Hypothalamus (tissue), 51 donors: ENCODE measurements at regions not wholly inside any gene's neighbourhood (a gene's known extent, or its start where the extent isn't known, plus 50 kb on each side); places are given as distances from the start of the nearest gene placed in this dataset.
"Not testable (repeated sequence)": the region's sequence is repeated elsewhere in the genome, so short reads cannot be mapped to it uniquely, and the experiment has no call there.

ENCODE experiments used
- DNase-seq, 51 donors: peaks; one replicate each; lab custom pipeline; 2025; lab: John Stamatoyannopoulos, UW

- DNase-seq: no peak
Measured at GRCh38 chr7:86592185-86592584, 51.5 kb upstream of the GRM3 start.

DNA sequence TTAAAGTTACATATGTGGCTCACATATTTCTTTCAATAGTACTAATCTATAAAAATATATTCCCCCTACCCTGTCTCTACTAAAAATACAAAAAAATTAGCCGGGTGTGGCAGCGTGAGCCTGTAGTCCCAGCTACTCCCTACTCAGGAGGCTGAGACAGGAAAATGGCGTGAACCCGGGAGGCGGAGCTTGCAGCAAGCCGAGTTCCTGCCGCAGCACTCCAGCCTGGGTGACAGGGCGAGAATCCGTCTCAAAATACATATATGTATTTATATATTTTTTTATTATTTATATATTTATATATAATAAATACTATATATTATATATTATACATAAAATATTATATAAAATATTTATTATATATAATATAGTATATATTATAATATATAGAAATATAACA, 69.7 kb upstream of the GRM3 start:
- no peak for DNase-seq

DNA sequence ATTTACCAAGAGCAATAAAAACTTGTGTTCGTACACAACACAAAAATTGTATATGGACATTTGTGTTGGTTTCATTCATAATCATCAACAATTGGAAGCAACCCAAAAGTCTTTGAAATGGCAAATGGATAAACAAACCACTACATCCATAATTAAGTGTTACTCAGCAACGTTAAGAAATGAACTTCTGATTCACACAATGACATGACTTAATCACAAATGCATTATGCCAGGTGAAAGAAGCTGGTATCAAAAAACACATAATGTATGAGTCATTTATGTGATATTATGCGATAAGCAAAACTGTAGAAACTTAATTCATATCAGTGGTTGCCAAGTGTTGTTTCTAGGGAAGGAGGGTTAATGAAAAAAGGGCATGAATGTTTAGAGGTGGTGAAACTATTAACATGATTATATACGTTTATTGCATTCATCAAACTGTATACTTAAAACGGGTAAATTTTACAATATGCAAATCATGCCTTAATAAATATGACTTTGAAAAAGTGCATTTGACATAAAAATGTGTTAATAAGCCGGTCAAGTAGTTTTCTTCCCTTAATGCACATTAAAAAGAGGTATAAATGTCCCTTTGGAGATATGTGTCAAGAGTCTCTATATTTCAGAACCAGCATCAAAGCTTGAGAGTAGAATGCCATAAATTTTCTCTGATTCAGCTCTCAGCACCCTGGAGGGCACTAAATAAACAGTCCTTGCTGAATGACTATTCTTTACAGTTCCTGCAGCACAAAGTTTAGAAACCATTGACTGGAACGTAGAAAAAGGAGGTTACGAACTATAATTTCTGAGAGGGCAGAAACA, 84.8 kb upstream of the GRM3 start:
- DNase-seq: no peak

- no peak for DNase-seq
Measured at GRCh38 chr7:86534641-86535040, 109.1 kb upstream of the GRM3 start.

DNA sequence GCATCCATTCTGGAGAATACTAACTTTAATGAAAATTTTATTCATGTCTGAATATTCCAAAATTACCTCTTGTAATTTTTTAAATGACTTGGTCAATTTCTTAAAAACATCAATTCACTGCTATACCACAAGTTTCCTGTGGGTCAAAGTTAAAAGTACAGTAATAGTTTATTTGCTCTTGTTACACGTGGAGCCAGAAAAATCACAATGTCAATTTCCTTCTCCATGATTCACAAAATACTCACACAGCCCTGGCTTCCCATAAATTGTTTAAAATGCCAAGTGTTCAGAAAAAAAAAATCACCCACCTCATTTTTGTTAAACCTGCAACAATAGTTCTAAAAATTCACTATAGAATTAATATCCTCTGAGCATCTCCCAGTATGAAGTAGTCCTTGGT, 139.5 kb upstream of the GRM3 start:
- DNase-seq: no peak

DNA sequence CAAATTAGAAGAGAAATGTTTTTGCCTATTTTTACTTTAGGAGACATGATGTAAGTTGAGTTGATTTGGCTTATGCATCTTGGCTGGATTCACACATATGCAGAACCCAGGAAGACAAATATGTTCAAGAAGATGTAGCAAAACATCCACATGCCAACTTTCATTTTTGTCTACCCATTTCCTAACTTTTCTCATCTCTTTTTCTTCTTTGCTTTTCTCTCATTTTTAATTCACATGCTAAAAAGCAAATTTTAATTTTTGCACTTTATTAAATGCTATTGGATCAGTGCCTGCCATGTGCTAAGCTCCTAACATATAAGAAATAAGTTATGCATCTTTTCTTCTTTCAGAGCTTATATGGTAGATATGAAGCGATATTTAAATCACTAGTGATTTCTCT, 143.7 kb upstream of the GRM3 start:
- no peak for DNase-seq

DNA sequence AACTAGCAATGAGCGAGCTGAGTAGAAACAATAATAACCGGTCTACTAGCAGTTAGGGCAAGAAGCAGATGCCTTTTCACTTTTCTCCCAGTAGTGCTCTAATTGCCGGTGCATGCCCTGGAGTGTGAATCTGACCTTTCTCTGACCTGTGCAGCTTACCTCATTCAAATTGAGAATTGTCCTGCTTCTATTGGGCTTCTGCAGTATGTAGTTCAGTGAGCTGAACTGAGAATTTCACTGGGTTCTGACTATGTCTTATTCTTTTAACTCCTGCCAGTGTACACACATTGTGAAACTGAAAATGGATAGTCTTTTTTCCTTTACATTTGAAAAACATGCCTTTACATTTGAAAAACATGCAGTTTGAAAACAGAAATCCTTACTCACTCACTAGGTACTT, 157.9 kb upstream of the GRM3 start:
- no peak for DNase-seq

DNA sequence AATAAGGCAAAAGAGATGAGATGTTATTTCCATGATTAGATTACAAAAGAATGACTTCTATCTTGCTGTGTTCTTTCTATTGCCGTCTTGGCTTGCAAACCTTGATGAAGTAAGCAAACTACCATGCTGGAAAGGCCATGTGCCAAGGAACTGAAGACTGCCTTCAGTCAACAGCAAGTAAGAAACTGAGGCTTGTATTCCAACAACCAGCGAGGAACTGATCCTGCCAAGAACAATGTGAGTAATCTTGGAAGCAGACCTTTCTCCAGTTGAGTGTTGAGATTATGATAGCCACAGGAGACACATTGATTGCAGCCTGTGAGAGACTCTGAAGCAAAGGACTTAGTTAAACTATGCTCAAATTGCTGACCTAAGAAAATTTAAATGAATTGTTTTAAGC, 164.6 kb upstream of the GRM3 start:
- DNase-seq: no peak

DNA sequence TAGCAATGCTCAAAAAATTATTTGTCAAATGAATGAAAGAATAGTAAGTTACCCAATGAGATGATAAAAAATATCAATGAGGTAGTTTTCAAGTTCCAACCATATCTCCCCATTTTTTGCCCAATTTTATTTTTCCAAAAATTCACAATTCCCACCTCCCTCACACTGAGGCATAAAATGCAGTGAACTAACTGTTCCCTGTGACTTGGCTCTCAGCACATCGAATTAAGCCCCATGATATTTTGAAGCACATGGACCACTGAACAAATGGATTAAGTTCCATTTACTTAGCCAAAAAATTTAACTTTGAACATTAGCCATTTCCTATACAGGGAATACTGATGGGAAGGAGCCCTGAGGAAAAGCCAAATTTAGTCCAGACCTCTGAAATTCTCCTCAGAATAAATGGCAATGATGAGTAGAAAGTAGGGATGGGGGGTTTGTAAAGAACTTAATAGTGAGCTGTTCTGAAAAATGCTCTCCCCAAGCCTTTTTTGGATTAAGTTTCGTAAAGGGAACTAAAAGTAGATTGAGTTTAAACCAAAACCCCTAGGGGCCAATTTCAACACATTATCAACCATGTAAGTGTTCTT, 166.3 kb upstream of the GRM3 start:
- no peak for DNase-seq

DNA sequence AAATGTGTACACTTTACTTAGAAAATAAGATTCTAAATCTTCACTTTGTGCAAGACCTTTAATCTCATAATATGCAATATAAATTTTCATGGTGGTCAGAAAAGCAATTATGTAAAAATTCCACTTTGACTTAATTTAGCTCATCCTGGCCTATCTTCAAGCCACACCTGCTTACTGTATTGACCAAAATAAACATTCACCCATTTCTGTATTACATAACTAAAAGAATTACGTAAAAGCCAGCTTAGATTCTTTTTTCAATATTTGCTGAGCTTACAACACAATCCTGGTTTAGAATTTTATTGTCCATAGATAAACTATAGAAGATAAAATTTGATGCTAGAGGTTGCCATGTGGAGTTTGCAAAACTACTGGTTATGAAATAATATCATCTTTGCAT, 172.9 kb upstream of the GRM3 start:
- no peak for DNase-seq

- peak in 45 of 51 donors; percentile 0 to 77 (median 21) for DNase-seq
Measured at GRCh38 chr7:86469680-86470295, 173.9 kb upstream of the GRM3 start.

DNA sequence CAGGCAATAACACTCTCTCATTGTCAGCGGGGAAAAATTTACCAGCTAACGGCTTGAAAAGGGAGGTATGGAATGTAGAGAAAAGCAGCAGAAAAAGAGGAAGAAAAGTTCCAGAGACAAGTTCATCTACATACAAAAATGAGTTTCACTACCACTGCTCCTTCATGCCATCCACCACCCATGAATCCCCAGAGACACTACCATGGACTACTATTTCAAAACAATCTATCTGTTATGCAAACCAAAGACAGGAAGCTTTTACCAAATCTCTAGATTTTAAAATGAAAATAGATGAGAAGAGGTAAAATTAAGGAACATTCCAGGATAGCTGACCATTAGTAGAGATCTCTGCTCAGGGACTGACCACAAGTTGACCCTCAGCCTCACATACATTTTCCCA, 189.0 kb upstream of the GRM3 start:
- no peak for DNase-seq

DNA sequence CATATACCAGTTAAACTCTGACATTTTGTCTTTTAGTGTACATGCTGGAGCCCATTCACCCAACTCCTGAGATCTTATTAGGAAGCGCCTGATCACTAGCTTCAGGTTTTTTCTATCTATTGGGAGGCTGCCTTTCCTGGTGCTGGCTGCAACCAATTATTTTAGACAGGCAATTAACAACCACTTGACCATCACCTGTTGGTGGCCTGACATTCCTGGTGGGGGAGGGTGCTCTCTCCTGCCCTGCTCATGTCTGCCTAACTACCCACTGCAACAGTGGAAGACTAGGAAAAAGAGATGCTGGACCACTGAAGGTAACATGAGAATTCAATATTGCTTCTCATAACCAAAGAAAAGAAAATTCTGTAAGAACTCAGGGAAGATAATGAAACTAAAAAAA, 190.3 kb upstream of the GRM3 start:
- DNase-seq: no peak

DNA sequence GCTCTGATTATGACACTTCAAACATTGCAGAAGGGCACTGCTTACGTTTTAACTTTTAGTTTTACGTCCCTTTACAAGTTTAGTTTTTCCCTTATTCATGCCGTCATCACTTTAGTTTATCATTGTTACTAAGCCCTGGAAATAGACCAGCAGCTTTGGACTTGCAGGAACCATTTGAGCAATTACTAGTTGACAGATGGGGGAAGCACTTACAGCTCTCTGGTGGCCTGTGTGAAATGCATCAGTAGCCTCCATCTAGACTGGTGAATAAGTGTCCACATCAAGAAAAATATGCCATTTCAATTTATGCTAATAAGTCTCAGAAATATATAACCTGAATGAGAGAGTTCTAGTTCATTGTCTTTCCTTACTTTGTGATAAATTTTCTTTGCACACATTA, 194.9 kb upstream of the GRM3 start:
- no peak for DNase-seq

DNA sequence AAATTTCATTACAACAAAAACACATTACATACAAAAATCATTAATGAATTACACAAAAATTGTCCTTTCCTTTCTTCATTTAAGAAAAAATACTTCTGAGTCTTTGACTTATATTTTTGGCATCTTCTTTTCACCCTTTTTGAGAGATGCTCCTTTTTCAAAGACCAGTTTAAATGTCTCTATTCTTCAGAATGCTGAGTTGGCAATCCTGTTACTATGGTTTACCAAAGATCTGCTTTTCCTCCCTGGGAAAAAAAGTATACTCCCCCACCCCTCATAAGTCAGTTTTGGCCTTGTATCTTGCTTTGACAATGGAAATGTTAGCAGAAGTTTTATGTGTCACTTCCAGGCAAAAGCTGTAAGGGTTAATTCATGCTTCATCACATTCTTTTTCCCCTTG, 198.4 kb upstream of the GRM3 start:
- no peak for DNase-seq

- DNase-seq: no peak
Measured at GRCh38 chr7:86444245-86444644, 199.5 kb upstream of the GRM3 start.

DNA sequence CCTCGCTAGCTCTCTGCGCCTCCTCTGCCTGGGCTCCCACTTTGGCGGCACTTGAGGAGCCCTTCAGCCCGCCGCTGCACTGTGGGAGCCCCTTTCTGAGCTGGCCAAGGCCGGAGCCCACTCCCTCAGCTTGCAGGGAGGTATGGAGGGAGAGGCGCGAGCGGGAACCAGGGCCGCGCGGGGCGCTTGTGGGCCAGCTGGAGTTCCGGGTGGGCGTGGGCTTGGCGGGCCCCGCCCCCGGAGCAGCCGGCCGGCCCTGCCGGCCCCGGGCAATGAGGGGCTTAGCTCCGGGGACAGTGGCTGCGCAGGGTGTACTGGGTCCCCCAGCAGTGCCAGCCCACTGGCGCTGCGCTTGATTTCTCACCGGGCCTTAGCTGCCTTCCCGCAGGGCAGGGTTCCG, 203.3 kb upstream of the GRM3 start:
- not testable (repeated sequence) for DNase-seq

GRCh38 chr7:86437951-86438450, 205.7 kb upstream of the GRM3 start:
- DNase-seq: no peak

DNA sequence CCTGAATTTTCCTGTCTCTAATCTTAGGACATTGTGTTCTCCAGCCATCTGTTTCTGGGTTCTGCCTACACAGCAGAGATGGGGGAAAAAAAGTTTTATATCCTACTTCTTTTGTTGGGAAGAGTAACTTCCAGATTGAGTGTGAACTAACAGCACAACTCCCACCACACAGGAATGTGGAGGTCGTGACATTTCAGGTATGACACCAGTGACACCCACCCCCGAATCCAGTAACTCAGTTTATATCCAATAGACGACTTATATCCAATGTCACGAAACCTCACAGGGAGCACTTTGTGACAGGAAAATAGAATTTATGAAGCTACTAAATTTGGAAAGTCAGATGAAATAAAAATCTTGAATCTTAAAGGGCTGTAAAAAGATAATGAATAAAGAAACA, 211.9 kb upstream of the GRM3 start:
- DNase-seq: no peak

DNA sequence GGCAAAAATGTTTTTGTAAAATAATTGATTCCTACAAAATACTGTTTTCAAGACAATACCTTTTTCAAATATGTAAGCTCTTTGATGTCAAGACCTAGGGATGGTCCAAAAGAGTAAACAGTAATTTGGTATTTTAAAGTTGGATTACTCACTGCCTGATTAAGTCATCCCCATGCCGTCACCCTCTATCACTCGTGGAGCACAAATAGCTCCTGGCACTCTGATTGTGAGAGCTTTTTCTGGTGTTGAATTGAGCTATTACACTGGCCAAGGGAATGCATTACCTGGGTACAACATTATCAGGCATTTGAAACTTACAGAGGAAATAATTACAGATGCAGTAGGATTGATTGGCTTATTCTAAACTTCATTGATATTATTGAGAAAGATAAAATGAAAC, 231.9 kb upstream of the GRM3 start:
- no peak for DNase-seq

- DNase-seq: peak in 1 of 51 donors; percentile 8
Measured at GRCh38 chr7:86407291-86407690, 236.4 kb upstream of the GRM3 start.

DNA sequence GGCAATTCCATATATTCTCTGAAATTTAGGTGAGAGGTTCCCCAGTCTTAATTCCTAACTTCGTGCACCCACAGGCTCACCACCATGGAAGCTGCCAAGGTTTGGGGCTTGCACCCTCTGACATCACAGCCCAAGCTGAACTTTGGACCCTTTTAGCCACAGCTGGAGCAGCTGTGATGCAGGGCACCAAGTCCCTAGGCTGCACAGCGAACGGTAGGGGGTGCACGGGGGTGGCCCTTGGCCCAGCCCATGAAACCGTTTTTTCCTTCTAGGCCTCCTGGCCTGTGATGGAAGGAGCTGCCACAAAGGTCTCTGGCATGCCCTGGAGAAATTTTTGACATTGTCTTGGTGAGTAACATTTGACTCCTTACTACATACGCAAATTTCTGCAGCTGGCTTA, 251.9 kb upstream of the GRM3 start:
- DNase-seq: no peak
